Fibroblast of pulmonary artery (primary cell): ENCODE measurements at regions not wholly inside any gene's neighbourhood (a gene's known extent, or its start where the extent isn't known, plus 50 kb on each side); places are given as distances from the start of the nearest gene placed in this dataset.

ENCODE experiments used
- DNase-seq: peaks from one replicate; pipeline ENCODE4 v3.0.0-alpha.2; 2010; ENCODE audit warnings: low read depth
- H3K4me3 ChIP-seq: replicated peaks from 2 replicates; pipeline ENCODE4 v1.5.1; 2011; ENCODE audit warnings: low read depth, mild to moderate bottlenecking, control low read depth, low read length, moderate library complexity
- TF ChIP-seq, protein P1 (sequence below): IDR thresholded peaks from 2 replicates; pipeline ENCODE4 v1.5.1; 2011; ENCODE audit warnings: mild to moderate bottlenecking, control low read depth, low read length, inconsistent platforms; ENCODE audit errors: missing control alignments

DNA sequence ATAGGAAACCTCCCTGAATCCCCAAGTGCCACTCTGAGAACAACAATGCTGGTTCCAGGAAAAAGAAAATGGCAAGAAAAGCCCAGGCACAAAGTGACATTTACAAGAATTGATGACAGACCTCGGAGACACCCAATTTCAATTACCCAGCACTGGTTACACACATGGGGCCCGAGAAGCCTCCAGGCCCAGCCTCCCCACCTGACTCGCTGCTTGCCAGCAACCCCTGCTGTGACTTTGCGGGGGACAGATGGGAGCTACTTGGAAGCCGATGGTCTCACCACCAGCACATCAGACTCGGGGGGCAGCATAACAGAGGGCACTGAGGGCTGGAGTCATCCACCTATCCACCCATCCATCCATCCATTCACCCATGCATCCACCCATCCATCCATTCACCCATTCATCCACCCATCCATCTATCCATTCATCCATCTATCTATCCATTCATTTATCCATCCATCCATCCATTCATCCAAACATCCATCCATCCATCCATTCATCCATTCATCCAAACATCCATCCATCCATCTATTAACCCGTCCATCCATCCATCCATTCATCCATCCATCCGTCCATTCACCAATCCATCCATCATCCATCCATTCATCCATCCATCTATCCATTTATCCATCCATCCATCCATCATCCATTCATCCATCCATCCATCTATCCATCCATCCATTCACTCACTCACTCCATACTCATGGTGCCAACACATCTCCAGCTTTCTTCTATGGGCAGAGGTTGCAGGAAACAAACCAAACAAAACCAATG, 567.6 kb downstream of the BRD1 start:
- no peak overlapping the region for H3K4me3 ChIP-seq
- TF ChIP-seq, protein P1, sequence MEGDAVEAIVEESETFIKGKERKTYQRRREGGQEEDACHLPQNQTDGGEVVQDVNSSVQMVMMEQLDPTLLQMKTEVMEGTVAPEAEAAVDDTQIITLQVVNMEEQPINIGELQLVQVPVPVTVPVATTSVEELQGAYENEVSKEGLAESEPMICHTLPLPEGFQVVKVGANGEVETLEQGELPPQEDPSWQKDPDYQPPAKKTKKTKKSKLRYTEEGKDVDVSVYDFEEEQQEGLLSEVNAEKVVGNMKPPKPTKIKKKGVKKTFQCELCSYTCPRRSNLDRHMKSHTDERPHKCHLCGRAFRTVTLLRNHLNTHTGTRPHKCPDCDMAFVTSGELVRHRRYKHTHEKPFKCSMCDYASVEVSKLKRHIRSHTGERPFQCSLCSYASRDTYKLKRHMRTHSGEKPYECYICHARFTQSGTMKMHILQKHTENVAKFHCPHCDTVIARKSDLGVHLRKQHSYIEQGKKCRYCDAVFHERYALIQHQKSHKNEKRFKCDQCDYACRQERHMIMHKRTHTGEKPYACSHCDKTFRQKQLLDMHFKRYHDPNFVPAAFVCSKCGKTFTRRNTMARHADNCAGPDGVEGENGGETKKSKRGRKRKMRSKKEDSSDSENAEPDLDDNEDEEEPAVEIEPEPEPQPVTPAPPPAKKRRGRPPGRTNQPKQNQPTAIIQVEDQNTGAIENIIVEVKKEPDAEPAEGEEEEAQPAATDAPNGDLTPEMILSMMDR: no peak
- no peak for DNase-seq

DNA sequence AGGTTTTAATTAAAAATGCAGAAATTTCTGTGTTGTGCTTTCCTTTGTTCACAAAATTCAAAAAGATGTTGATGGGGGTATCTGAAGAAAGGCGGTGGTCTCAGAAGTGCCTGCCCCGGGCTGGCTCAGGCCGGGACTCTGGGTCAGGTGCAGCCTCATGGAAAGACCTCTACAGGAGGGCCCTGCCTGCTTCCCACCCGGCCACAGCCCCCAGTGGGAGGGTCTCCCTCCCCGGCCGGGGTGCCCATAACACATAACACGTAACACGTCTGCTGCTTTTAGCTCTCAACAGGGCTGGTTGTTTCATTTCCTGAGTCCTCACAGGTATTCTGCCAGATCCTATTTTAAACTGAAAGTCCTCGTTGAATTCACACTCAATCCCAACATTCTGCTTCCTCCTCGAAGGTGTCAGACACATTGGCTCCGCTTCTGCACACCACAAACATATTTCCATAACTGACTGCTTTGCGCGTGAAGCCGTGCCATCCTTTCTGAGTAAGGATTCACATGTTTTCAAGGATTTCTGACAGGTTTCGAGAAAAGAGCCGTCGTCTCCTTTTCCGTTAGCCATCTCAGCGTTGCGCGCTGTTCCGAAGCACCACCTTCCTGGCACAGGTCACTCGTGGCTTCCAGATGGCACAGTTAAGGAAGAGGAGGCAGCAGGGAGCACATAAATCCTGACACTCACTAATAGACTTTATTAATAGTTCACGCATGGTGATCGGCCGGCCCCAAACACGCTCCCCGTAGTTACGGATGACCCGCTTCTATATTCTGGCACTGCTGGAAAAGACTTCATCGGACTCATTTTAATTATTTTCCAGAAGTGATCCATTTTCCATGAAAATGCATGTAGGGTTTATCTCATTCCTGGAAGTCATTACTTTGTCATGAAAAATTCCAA, 569.3 kb downstream of the BRD1 start:
- DNase-seq: no peak
- H3K4me3 ChIP-seq: no peak overlapping the region
- TF ChIP-seq, protein P1: no peak

DNA sequence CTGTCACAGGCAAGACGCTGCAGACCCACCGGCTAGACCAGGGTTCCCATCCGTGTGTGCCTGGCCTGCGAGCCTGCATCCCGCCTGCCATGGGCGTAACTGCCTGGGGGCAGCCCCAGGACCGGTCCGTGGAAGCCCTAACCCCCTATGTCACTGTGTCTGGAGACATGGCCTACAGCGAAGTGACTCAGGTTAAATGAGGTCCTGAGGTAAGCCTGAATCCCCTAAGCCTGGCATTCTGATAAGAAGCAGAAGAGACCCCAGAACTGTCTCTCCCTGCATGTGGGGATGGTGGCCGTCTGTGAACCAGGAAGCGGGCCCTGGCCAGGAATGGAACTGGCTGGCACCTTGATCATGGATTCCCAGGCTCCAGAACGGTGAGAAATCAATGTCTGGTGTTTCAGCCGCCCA, 570.1 kb downstream of the BRD1 start:
- TF ChIP-seq, protein P1: no peak
- no peak for DNase-seq
- H3K4me3 ChIP-seq: no peak overlapping the region

DNA sequence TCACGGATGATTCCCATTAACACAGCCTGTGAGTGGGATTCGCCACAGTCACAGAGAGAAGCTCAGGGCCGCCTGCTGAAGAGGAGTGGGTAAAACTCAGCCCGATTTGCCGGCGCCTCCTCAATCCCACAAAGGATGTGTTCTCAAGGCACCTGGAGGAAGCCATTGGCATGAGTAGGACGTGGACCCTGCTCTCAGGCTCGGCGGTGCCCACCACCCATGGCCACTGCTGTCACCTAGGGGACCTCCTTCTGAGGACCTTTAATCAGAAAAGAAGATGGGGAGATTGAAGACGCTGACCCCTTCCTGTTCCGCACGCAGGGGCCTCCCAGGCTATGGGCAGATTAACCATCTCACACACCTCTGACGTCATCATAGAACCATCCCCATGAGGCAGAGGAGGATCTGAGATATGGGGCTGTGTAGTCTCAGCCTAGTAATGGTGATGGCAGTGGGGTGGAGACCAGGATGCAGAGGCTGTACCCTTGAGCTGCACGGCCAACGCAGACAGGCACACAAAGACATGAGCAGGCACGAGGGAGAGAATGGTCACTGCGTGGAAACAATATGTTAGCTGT, 571.8 kb downstream of the BRD1 start:
- no peak for DNase-seq
- no peak overlapping the region for H3K4me3 ChIP-seq
- TF ChIP-seq, protein P1: no peak

DNA sequence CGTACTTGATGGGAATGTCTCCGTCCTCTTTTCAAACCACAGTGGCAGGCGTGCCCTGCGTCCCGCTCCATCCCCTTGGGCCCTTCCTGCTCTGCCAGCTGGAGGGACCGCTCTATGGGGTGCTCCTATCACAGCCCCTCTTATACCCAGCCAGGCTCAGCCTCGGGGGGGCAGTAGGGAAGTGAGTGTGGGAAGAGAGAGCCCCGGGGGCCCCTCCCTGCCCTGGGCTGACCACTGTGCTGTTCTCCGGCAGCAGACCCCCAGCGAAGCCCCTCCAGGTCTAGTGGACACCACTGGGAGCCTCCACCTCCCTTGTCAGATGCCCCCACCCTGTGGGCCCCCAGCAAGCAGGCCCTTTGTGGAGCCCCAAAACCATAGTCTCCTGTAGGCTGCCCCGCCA, 572.5 kb downstream of the BRD1 start:
- no peak overlapping the region for H3K4me3 ChIP-seq
- no peak for DNase-seq
- TF ChIP-seq, protein P1: no peak

DNA sequence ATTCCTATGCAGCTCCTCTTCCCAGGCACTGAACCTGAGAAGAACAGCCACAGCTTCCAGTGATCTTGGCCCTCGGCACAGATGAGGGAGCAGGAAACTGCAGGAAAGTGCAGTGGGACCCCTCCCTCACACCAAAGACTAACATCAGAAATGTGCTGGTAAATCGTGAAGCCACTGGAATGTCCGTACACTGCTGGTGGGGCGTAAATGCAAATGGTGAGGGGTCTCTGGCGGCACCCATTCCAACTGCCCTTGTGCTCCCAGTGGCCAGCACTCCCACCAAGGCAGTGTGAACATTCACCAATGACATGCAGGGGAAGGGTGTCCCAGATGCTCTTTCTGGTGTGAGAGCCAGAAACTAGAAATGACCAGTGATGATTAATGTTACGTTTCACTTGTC, 574.0 kb downstream of the BRD1 start:
- DNase-seq: no peak
- H3K4me3 ChIP-seq: no peak overlapping the region
- TF ChIP-seq, protein P1: no peak
